Calu3 (cell line): ENCODE measurements at regions not wholly inside any gene's neighbourhood (a gene's known extent, or its start where the extent isn't known, plus 50 kb on each side); places are given as distances from the start of the nearest gene placed in this dataset.

ENCODE experiments used
- BruUV-seq: library from RNA; stranded (reverse); fragments of 400-500 nt; replicated peaks from 2 replicates; lab custom pipeline; 2021; lab: Mats Ljungman, UMichigan
- CTCF ChIA-PET: fragments of 300-600 bp; sonication (Branson Sonifier 250); formaldehyde crosslinking; loops from one replicate; lab custom pipeline; 2022; ENCODE audit warnings: antibody characterized with exemption; lab: Charles Lee
- DNase-seq: peaks from one replicate; pipeline ENCODE4 v3.0.0; 2022
- H3K27ac Mint-ChIP-seq: one replicate; pipeline ENCODE4 v1.8.0; 2022; ENCODE audit warnings: mixed read lengths; ENCODE audit not compliant: unreplicated experiment
- H3K27me3 Mint-ChIP-seq: one replicate; pipeline ENCODE4 v1.8.0; 2022; ENCODE audit warnings: mixed read lengths; ENCODE audit not compliant: unreplicated experiment
- H3K36me3 Mint-ChIP-seq: one replicate; pipeline ENCODE4 v1.8.0; 2022; ENCODE audit warnings: mild to moderate bottlenecking, moderate library complexity, mixed read lengths; ENCODE audit not compliant: insufficient read depth, unreplicated experiment
- H3K4me1 Mint-ChIP-seq: one replicate; pipeline ENCODE4 v1.8.0; 2022; ENCODE audit warnings: mild to moderate bottlenecking, low read depth, mixed read lengths; ENCODE audit not compliant: unreplicated experiment
- H3K4me3 Mint-ChIP-seq: one replicate; pipeline ENCODE4 v1.8.0; 2022; ENCODE audit warnings: mild to moderate bottlenecking, low read depth, moderate library complexity, mixed read lengths; ENCODE audit not compliant: unreplicated experiment
- H3K9me3 Mint-ChIP-seq: one replicate; pipeline ENCODE4 v1.8.0; 2022; ENCODE audit warnings: low read depth, mixed read lengths; ENCODE audit not compliant: unreplicated experiment
- CTCF ChIP-seq: fragments of 200-600 bp; IDR thresholded peaks from one replicate; pipeline ENCODE4 v1.8.0; 2022; ENCODE audit warnings: antibody characterized with exemption; ENCODE audit not compliant: unreplicated experiment
- intact Hi-C: fragments of 100-400 bp; cut with micrococcal nuclease; formaldehyde crosslinking; loops from one replicate; pipeline ENCODE4 v1.10.0; 2022; ENCODE audit not compliant: unreplicated experiment

DNA sequence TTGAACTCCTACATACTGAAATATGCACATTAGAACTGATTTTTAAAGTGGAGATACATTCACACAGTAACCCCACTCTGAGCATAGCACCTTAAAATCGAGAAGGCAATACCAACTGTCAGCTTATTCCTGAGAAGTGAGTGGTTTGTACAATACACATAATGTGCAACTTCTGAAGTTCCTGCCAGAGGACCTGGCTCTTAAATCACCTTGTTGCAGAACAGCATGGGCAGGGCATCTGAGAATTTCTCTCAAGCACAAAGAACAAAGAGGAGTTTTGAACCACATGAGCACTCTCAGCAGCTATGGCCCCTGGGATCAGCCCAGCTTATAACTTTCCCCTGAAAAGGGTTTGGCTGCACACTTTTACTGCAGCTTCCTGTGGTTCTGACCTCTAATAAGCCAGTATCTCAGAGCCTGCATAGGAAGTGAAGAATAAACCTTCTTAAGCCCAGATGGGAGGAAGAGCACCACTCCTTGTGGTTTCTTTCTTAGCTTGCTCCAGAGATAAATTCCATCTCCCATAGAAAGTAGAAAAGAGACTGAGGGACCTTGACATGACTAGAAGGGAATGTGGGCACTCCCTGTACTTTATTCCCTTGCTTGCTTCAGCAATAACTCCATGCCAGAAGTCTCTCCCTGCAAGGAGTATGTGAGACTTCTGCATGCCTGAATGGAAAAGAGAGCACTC lies 862.3 kb downstream of the SUCLG1 start:
- DNase-seq: no peak
- no TSS peak for BruUV-seq
- Mint-ChIP-seq H3K4me3 (no peak overlapping the region), H3K27me3 (no peaks in the 10 kb centered on the region), H3K9me3 (peaks cover 9% of the 10 kb centered on the region), H3K36me3 (no peaks in the 10 kb centered on the region), H3K27ac (no peak overlapping the region), H3K4me1 (no peaks in the 10 kb centered on the region)
- CTCF ChIA-PET: interaction anchor here (0.6 kb wide), 1 partner anchor 135 kb away, joined by 3 read pairs; no protein-coding TSS in a partner anchor
- no peak for TF ChIP-seq CTCF
- intact Hi-C loops: no loop called here

- Mint-ChIP-seq H3K4me1 (no peaks in the 10 kb centered on the region), H3K27ac (no peak overlapping the region), H3K4me3 (no peak overlapping the region), H3K36me3 (no peaks in the 10 kb centered on the region), H3K27me3 (no peaks in the 10 kb centered on the region), H3K9me3 (peaks cover 9% of the 10 kb centered on the region)
- no peak for DNase-seq
- CTCF ChIA-PET: interaction anchor here (0.6 kb wide), 1 partner anchor 134 kb away, joined by 3 read pairs; no protein-coding TSS in a partner anchor
- no TSS peak for BruUV-seq
- TF ChIP-seq CTCF: no peak
- intact Hi-C loops: no loop called here
Measured at GRCh38 chr2:83595926-83596325, 863.2 kb downstream of the SUCLG1 start.

DNA sequence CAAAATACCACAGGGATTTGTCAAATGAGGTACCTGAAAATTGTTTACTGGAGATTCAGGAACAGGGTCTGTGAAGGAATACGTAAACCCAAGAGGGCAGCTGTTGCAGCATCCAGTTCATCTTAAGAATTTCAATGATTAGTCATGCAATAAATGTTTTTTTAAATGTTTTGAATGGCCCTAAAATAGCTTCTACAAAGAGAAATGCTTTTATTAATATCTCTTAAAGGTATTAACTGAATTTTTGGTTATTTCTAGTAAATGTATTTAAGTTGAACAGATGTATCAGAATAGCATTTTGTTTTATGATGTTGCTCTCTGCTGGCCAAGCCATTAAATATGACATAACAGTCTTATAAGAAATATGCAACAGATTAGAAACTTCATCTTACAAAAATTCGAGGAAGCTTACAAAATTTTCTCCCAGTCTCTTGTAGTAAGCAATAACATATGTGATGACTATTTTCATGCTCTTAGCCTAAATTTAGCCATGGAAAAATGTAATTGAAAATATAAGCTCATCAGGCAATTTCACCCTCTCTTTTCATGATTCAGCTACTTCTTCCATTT lies 863.9 kb downstream of the SUCLG1 start:
- no peaks in the 10 kb centered on the region for H3K27me3 Mint-ChIP-seq
- H3K36me3 Mint-ChIP-seq: no peaks in the 10 kb centered on the region
- CTCF ChIA-PET: no interaction called here
- intact Hi-C loops: no loop called here
- H3K27ac Mint-ChIP-seq: no peak overlapping the region
- H3K4me3 Mint-ChIP-seq: no peak overlapping the region
- DNase-seq: no peak
- no TSS peak for BruUV-seq
- TF ChIP-seq CTCF: no peak
- H3K4me1 Mint-ChIP-seq: no peaks in the 10 kb centered on the region
- peaks cover 10% of the 10 kb centered on the region for H3K9me3 Mint-ChIP-seq

- no peak for DNase-seq
- intact Hi-C loops: no loop called here
- no peak overlapping the region for H3K27ac Mint-ChIP-seq
- CTCF ChIA-PET: no interaction called here
- TF ChIP-seq CTCF: no peak
- no TSS peak for BruUV-seq
- no peaks in the 10 kb centered on the region for H3K36me3 Mint-ChIP-seq
- H3K9me3 Mint-ChIP-seq: peaks cover 10% of the 10 kb centered on the region
- no peaks in the 10 kb centered on the region for H3K27me3 Mint-ChIP-seq
- no peak overlapping the region for H3K4me3 Mint-ChIP-seq
- H3K4me1 Mint-ChIP-seq: no peaks in the 10 kb centered on the region
Measured at GRCh38 chr2:83594241-83595120, 864.6 kb downstream of the SUCLG1 start.
